Body of pancreas (tissue), 4 donors: ENCODE measurements at regions not wholly inside any gene's neighbourhood (a gene's known extent, or its start where the extent isn't known, plus 50 kb on each side); places are given as distances from the start of the nearest gene placed in this dataset. TPM values are rescaled to one million over a fixed set of nuclear protein-coding genes. Genes with fewer than 3 reads are reported as not detected.

Experiments used
- ATAC-seq: fragments of 150-250 bp; one replicate; pipeline ENCODE4 v1.9.1; 2016
- DNase-seq, 4 donors: peaks; one replicate each; pipeline ENCODE4 v3.0.0-alpha.2; 2019
- H3K27ac ChIP-seq, 4 donors: fragments of 200-600 bp; sonication (generic); 1 replicate in 3 of 4; 2 replicates in 1 of 4; pipeline versions ENCODE4 v1.5.1 to v1.6.1; 2016 to 2019; ENCODE audit warnings: mild to moderate bottlenecking in 1 of 4, mixed read lengths in 1 of 4, moderate library complexity in 1 of 4
- H3K27me3 ChIP-seq, 2 donors: fragments of 200-600 bp; sonication (generic); one replicate each; pipeline ENCODE4 v1.6.0; 2016; ENCODE audit warnings: mild to moderate bottlenecking in 1 of 2
- H3K36me3 ChIP-seq, 2 donors: fragments of 200-600 bp; sonication (generic); replicated peaks in 1 of 2; 2 replicates each; pipeline ENCODE4 v1.5.1; 2016; ENCODE audit warnings: low read depth in 2 of 2; ENCODE audit not compliant: insufficient read depth in 1 of 2
- H3K4me1 ChIP-seq: fragments of 200-600 bp; sonication (generic); one replicate; pipeline ENCODE4 v1.6.0; 2016
- H3K4me3 ChIP-seq, 2 donors: fragments of 200-600 bp; sonication (generic); 1 replicate in 1 of 2; 2 replicates in 1 of 2; pipeline ENCODE4 v1.5.1; 2016 to 2019
- H3K9me3 ChIP-seq, 3 donors: fragments of 200-600 bp; sonication (generic); 1 replicate in 2 of 3; 2 replicates in 1 of 3; pipeline ENCODE4 v1.5.1; 2016
- POLR2A ChIP-seq, 3 donors: fragments of 450-650 bp; IDR thresholded peaks; one replicate each; pipeline ENCODE4 v1.6.1; 2016; ENCODE audit warnings: antibody characterized with exemption in 3 of 3, mild to moderate bottlenecking in 2 of 3
- whole genome bisulfite sequencing, 2 donors: methylation state at CpG; one replicate each; pipeline ENCODE4 v1.1.5; 2017; 5-methylcytosine and 5-hydroxymethylcytosine counted together
- intact Hi-C: fragments of 100-400 bp; cut with DNase I; formaldehyde crosslinking; loops from one replicate; pipeline ENCODE4 v1.15.1; 2023
- small RNA-seq: library from RNA; depleted of rRNA; stranded (forward); fragments of <200 nt; gene quantifications from one replicate; pipeline ENCODE3, GENCODE V24; 2016
- TF ChIP-seq, protein P1 (sequence below), 7 experiments: fragments of 450-650 bp in 4 of 7; fragments of 200-600 bp in 3 of 7; sonication (generic) in 3 of 7; IDR thresholded peaks; one replicate each; pipeline ENCODE4 v1.5.1; 2016 to 2019; ENCODE audit warnings: antibody characterized with exemption in 7 of 7

DNA sequence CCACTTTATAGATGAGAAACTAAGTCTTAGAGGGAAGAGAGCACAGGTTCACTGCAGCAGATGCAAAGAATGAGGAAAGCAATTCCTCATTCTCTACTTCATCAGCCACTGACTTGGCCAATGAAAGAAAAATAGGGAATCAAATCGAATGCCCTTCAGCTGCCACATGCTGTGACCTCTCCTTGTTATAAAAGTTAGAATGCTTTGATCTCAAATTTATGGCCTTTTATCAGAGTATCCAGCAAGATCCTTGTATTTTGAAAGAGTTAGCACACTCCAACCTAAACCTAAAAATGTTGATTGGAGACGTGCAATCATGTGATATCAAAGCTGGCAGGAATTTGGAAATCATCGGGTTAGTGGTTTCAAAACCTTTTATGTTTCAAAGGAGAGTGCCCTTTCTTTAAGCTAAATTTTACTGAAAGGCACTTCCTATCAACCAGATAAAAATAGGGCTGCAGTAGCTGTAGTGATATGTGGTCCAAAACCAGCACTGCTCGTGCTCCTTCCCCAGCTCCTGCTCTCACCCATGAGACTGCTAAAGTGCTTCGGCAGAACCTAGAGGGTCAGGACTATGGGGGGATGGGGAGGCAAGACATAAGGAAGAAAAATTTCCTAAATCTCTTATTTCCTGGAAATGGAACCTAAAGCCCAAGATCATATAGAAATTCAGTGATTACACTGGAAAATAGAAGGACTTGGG, 617.0 kb downstream of the PYDC2 start:
- H3K4me1 ChIP-seq, result no peaks in the 10 kb centered on the region
- H3K27me3 ChIP-seq, result no peaks in the 10 kb centered on the region
- DNase-seq (no peak), ATAC-seq (no peak)
- no peak for TF ChIP-seq POLR2A (IDR thresholded peaks at IDR 0.05)
- TF ChIP-seq, protein P1, sequence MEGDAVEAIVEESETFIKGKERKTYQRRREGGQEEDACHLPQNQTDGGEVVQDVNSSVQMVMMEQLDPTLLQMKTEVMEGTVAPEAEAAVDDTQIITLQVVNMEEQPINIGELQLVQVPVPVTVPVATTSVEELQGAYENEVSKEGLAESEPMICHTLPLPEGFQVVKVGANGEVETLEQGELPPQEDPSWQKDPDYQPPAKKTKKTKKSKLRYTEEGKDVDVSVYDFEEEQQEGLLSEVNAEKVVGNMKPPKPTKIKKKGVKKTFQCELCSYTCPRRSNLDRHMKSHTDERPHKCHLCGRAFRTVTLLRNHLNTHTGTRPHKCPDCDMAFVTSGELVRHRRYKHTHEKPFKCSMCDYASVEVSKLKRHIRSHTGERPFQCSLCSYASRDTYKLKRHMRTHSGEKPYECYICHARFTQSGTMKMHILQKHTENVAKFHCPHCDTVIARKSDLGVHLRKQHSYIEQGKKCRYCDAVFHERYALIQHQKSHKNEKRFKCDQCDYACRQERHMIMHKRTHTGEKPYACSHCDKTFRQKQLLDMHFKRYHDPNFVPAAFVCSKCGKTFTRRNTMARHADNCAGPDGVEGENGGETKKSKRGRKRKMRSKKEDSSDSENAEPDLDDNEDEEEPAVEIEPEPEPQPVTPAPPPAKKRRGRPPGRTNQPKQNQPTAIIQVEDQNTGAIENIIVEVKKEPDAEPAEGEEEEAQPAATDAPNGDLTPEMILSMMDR (IDR thresholded peaks at IDR 0.05), result no peak
- WGBS, 2 donors, result 43 to 53% methylated on average over 5 of the region's 5 CpGs
- H3K27ac ChIP-seq, result no peak overlapping the region
- no peaks in the 10 kb centered on the region for H3K36me3 ChIP-seq
- H3K4me3 ChIP-seq, result no peak overlapping the region
- no peaks in the 10 kb centered on the region for H3K9me3 ChIP-seq
- intact Hi-C loops, result no loop called here

DNA sequence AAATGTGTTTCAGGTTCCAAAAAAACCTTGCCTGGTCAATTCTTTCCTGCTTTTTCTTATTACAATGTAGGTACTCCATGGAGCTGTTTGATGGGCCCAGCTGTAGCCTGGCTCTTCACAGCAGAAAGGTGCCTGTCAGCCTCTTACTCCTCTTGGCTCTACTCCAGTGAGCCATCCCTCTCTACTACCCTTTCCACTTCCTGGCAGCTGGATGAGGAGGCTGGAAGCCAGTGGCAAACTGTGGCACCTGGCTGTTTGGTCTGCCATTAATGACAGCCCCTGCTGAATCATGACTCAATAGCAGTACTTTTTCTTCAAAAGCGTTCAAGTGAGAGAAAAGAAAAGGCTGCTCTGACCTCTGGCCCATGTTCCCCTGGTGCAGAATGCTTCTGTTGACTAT, 618.1 kb downstream of the PYDC2 start:
- H3K9me3 ChIP-seq, result no peaks in the 10 kb centered on the region
- H3K27ac ChIP-seq, result no peak overlapping the region
- no peak for ATAC-seq
- no peak for TF ChIP-seq POLR2A (IDR thresholded peaks at IDR 0.05)
- TF ChIP-seq, protein P1 (IDR thresholded peaks at IDR 0.05), result no peak
- no peaks in the 10 kb centered on the region for H3K36me3 ChIP-seq
- intact Hi-C loops, result no loop called here
- no peaks in the 10 kb centered on the region for H3K4me1 ChIP-seq
- 45 to 46% methylated on average over 1 of the region's 1 CpG for WGBS, 2 donors
- no peak for DNase-seq
- H3K27me3 ChIP-seq, result no peaks in the 10 kb centered on the region
- H3K4me3 ChIP-seq, result no peak overlapping the region

GRCh38 chr3:192080336-192080735, 619.4 kb downstream of the PYDC2 start:
- Histone ChIP-seq H3K36me3 (no peaks in the 10 kb centered on the region), H3K27ac (no peak overlapping the region), H3K27me3 (no peaks in the 10 kb centered on the region), H3K9me3 (no peaks in the 10 kb centered on the region), H3K4me1 (no peaks in the 10 kb centered on the region), H3K4me3 (no peak overlapping the region)
- DNase-seq (no peak), ATAC-seq (no peak)
- WGBS, 2 donors, result 13 to 17% methylated on average over 1 of the region's 1 CpG
- intact Hi-C loops, result no loop called here
- no peak for TF ChIP-seq POLR2A (IDR thresholded peaks at IDR 0.05)
- TF ChIP-seq, protein P1 (IDR thresholded peaks at IDR 0.05), result no peak

- DNase-seq, result no peak
- no peaks in the 10 kb centered on the region for H3K9me3 ChIP-seq
- H3K27ac ChIP-seq, result no peak overlapping the region
- no peaks in the 10 kb centered on the region for H3K4me1 ChIP-seq
- 39 to 41% methylated on average over 5 of the region's 5 CpGs for WGBS, 2 donors
- ATAC-seq, result no peak
- TF ChIP-seq POLR2A (IDR thresholded peaks at IDR 0.05), result no peak
- TF ChIP-seq, protein P1 (IDR thresholded peaks at IDR 0.05), result no peak
- H3K4me3 ChIP-seq, result no peak overlapping the region
- intact Hi-C loops, result no loop called here
- H3K36me3 ChIP-seq, result no peaks in the 10 kb centered on the region
- H3K27me3 ChIP-seq, result no peaks in the 10 kb centered on the region
These were observed 622.0 kb downstream of the PYDC2 start for GRCh38 chr3:192082730-192083660.

Small RNA genes lying in the stretch of these regions (small RNA-seq; reads per million reads assigned to genes)
- gene RF00019, result not detected
